Osteoblast (primary cell): ENCODE measurements at regions not wholly inside any gene's neighbourhood (a gene's known extent, or its start where the extent isn't known, plus 50 kb on each side); places are given as distances from the start of the nearest gene placed in this dataset.

Source experiments
- DNase-seq: peaks from one replicate; pipeline ENCODE4 v3.0.0; 2011; ENCODE audit warnings: low spot score, mixed read lengths; ENCODE audit not compliant: insufficient read length; ENCODE audit errors: missing footprints
- H2AFZ ChIP-seq: 2 replicates; pipeline ENCODE4 v1.6.0; 2011; ENCODE audit warnings: mild to moderate bottlenecking, low read length
- H3K27ac ChIP-seq: 2 replicates; pipeline ENCODE4 v1.5.1; 2011; ENCODE audit warnings: mild to moderate bottlenecking, low read depth, low read length, moderate library complexity
- H3K27me3 ChIP-seq: 2 replicates; pipeline ENCODE4 v1.6.0; 2012; ENCODE audit warnings: mild to moderate bottlenecking, control low read depth, inconsistent platforms, low read length, moderate library complexity; ENCODE audit not compliant: insufficient read depth
- H3K36me3 ChIP-seq: 2 replicates; pipeline ENCODE4 v1.5.1; 2011; ENCODE audit warnings: mild to moderate bottlenecking, low read length, control low read depth, moderate library complexity; ENCODE audit not compliant: insufficient read depth
- H3K4me1 ChIP-seq: 2 replicates; pipeline ENCODE4 v1.5.1; 2011; ENCODE audit warnings: mild to moderate bottlenecking, low read length, control low read depth, moderate library complexity; ENCODE audit not compliant: insufficient read depth
- H3K4me2 ChIP-seq: 2 replicates; pipeline ENCODE4 v1.6.0; 2011; ENCODE audit warnings: mild to moderate bottlenecking, low read length; ENCODE audit not compliant: insufficient read depth
- H3K4me3 ChIP-seq: fragments of 200-600 bp; sonication (generic); 3 replicates; pipeline ENCODE4 v1.5.1; 2012; ENCODE audit warnings: mild to moderate bottlenecking, low read length, inconsistent platforms; ENCODE audit not compliant: insufficient read depth
- H3K79me2 ChIP-seq: 2 replicates; pipeline ENCODE4 v1.6.0; 2012; ENCODE audit warnings: mild to moderate bottlenecking, low read length, control low read depth, inconsistent platforms; ENCODE audit not compliant: insufficient read depth
- H3K9me3 ChIP-seq: 2 replicates; pipeline ENCODE4 v1.5.1; 2011; ENCODE audit warnings: low read depth, low read length, control low read depth
- H4K20me1 ChIP-seq: 2 replicates; pipeline ENCODE4 v1.6.0; 2012; ENCODE audit warnings: mild to moderate bottlenecking, low read length, control low read depth; ENCODE audit not compliant: insufficient read depth
- TF ChIP-seq, protein P1 (sequence below): IDR thresholded peaks from 2 replicates; pipeline ENCODE4 v1.5.1; 2011; ENCODE audit warnings: mild to moderate bottlenecking, low read depth, low read length, moderate library complexity; ENCODE audit errors: extremely low read depth

DNA sequence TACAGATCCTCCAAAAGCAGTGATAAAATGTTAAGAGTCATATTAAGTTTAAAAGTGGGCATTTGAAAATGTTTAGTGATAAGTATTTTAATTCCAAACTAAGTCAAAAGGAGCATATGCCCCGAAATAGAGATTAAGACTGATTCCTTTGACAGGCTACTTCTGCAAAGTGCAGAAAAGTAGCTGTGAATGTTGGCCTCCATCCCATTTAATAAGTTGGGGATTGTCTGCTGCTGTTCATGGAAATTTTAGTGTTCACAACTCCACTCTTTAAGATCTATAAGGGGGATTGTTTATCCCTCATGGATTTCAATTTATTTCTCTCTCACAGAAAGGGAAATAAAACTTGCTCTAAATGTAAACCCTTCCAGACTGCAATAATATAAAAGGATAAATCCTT is 278.3 kb downstream of the KCTD12 start:
- H2AFZ ChIP-seq: no peak overlapping the region
- H3K4me1 ChIP-seq: no peaks in the 10 kb centered on the region
- no peaks in the 10 kb centered on the region for H3K27me3 ChIP-seq
- H3K27ac ChIP-seq: no peak overlapping the region
- H3K4me2 ChIP-seq: no peak overlapping the region
- no peaks in the 10 kb centered on the region for H3K79me2 ChIP-seq
- no peaks in the 10 kb centered on the region for H3K9me3 ChIP-seq
- no peaks in the 10 kb centered on the region for H4K20me1 ChIP-seq
- TF ChIP-seq, protein P1, sequence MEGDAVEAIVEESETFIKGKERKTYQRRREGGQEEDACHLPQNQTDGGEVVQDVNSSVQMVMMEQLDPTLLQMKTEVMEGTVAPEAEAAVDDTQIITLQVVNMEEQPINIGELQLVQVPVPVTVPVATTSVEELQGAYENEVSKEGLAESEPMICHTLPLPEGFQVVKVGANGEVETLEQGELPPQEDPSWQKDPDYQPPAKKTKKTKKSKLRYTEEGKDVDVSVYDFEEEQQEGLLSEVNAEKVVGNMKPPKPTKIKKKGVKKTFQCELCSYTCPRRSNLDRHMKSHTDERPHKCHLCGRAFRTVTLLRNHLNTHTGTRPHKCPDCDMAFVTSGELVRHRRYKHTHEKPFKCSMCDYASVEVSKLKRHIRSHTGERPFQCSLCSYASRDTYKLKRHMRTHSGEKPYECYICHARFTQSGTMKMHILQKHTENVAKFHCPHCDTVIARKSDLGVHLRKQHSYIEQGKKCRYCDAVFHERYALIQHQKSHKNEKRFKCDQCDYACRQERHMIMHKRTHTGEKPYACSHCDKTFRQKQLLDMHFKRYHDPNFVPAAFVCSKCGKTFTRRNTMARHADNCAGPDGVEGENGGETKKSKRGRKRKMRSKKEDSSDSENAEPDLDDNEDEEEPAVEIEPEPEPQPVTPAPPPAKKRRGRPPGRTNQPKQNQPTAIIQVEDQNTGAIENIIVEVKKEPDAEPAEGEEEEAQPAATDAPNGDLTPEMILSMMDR: no peak
- no peaks in the 10 kb centered on the region for H3K36me3 ChIP-seq
- no peak overlapping the region for H3K4me3 ChIP-seq
- DNase-seq: no peak

DNA sequence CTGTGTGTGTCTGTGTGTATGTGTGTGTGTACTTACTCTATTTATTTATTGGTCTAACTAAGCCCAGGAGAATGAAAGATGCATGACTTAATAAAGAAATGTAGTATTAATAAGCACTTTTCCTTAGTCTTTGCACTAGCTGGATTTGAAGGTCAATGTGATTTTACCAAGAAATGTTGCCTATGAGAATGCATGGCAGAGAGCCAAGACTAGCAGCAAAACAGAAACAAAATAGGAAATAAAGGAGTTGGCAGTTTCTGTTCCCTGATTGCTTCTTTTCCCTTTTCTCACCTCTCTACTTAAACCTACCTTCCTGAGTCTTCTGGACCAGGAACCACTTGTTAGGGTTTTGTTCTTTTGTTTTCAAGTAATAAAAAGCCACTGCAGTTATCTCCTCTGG is 286.1 kb downstream of the KCTD12 start:
- no peak for DNase-seq
- no peak overlapping the region for H3K4me2 ChIP-seq
- TF ChIP-seq, protein P1: no peak

DNA sequence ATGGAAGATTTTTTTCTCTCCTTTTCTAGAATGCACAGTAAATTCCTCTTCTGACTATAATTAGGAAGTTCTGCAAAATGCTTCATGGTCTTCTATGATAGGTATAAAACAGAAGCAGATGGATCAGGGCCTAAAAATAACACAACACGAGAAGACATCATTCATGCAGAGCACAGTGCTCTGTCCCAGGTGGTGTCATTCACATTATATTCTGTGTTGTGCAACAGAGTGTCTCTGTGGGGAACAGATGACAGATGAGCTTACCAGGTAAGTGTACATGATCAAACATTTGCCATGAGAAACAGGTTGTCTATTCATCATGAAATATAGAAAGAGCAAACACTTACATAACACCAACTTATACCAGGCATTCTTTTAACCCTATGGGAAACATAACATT is 288.3 kb downstream of the KCTD12 start:
- TF ChIP-seq, protein P1: no peak
- no peaks in the 10 kb centered on the region for H3K36me3 ChIP-seq
- H3K4me3 ChIP-seq: no peak overlapping the region
- no peaks in the 10 kb centered on the region for H3K9me3 ChIP-seq
- no peak overlapping the region for H2AFZ ChIP-seq
- H4K20me1 ChIP-seq: no peaks in the 10 kb centered on the region
- no peaks in the 10 kb centered on the region for H3K79me2 ChIP-seq
- no peaks in the 10 kb centered on the region for H3K27me3 ChIP-seq
- no peaks in the 10 kb centered on the region for H3K4me1 ChIP-seq
- no peak overlapping the region for H3K27ac ChIP-seq
- no peak for DNase-seq
- no peak overlapping the region for H3K4me2 ChIP-seq

More for the DNA sequence above, 286.1 kb downstream of the KCTD12 start:
- no peak overlapping the region for H3K4me3 ChIP-seq
- no peak overlapping the region for H3K27ac ChIP-seq
- no peaks in the 10 kb centered on the region for H4K20me1 ChIP-seq
- no peaks in the 10 kb centered on the region for H3K4me1 ChIP-seq
- no peaks in the 10 kb centered on the region for H3K27me3 ChIP-seq
- H3K9me3 ChIP-seq: no peaks in the 10 kb centered on the region
- H3K79me2 ChIP-seq: no peaks in the 10 kb centered on the region
- H2AFZ ChIP-seq: no peak overlapping the region
- H3K36me3 ChIP-seq: no peaks in the 10 kb centered on the region

DNA sequence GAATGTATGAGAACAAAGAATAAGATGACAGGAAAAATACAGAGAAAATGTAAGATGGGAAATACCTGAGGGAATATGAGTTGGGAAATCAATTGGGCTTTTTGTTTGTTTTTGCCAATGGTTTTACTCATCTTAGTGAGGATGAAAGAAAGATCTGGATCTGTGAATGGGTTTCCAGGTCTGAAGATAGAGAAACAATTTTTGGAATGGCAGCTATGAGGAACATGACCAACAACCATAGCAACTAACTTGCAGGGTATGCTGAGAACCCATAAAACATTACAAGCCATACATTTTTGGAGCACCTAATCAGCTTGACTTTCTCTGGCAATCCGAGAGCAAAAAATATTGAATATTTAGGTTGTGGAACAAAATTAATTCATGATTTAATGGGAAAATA is 290.0 kb downstream of the KCTD12 start:
- Histone ChIP-seq H2AFZ (no peak overlapping the region), H3K4me2 (no peak overlapping the region), H3K4me1 (no peaks in the 10 kb centered on the region), H3K9me3 (no peaks in the 10 kb centered on the region), H4K20me1 (no peaks in the 10 kb centered on the region), H3K27me3 (no peaks in the 10 kb centered on the region), H3K36me3 (no peaks in the 10 kb centered on the region), H3K27ac (no peak overlapping the region), H3K79me2 (no peaks in the 10 kb centered on the region), H3K4me3 (no peak overlapping the region)
- TF ChIP-seq, protein P1: no peak
- peak; percentile 42 for DNase-seq
